GM23338 (cell line): ENCODE measurements at regions not wholly inside any gene's neighbourhood (a gene's known extent, or its start where the extent isn't known, plus 50 kb on each side); places are given as distances from the start of the nearest gene placed in this dataset.

Experiments used
- ATAC-seq: fragments of 200-7000 bp; cut with Tn5 transposase; 3 replicates; pipeline ENCODE4 v1.9.1; 2020
- DNase-seq: peaks from one replicate; pipeline ENCODE4 v3.0.0-alpha.2; 2015; ENCODE audit warnings: low spot score
- H2AFZ ChIP-seq: fragments of 200-600 bp; sonication (generic); 2 replicates; pipeline ENCODE4 v1.8.0; 2016; ENCODE audit warnings: antibody characterized with exemption, mild to moderate bottlenecking, moderate library complexity
- H3F3A ChIP-seq: fragments of 200-600 bp; sonication (generic); replicated peaks from 2 replicates; pipeline ENCODE4 v1.8.0; 2017; ENCODE audit warnings: antibody characterized with exemption, mixed run types, low read depth
- H3K27ac ChIP-seq: fragments of 200-600 bp; sonication (generic); 2 replicates; pipeline ENCODE4 v1.6.1; 2016; ENCODE audit warnings: low read depth
- H3K27me3 ChIP-seq: fragments of 200-600 bp; sonication (generic); 2 replicates; pipeline ENCODE4 v1.8.0; 2016; ENCODE audit warnings: mild to moderate bottlenecking, mixed run types, moderate library complexity; ENCODE audit not compliant: insufficient read depth
- H3K36me3 ChIP-seq: fragments of 200-600 bp; sonication (generic); 2 replicates; pipeline ENCODE4 v1.8.0; 2016; ENCODE audit warnings: mild to moderate bottlenecking; ENCODE audit not compliant: insufficient read depth
- H3K4me1 ChIP-seq: fragments of 200-600 bp; sonication (generic); 2 replicates; pipeline ENCODE4 v1.8.0; 2016; ENCODE audit warnings: mild to moderate bottlenecking, moderate library complexity; ENCODE audit not compliant: insufficient read depth
- H3K4me2 ChIP-seq: fragments of 200-600 bp; sonication (generic); 2 replicates; pipeline ENCODE4 v1.7.1; 2017; ENCODE audit warnings: mixed run types
- H3K4me3 ChIP-seq: fragments of 200-600 bp; sonication (generic); 2 replicates; pipeline ENCODE4 v1.6.1; 2016; ENCODE audit warnings: mixed run types
- H3K79me2 ChIP-seq: fragments of 200-600 bp; sonication (generic); replicated peaks from 2 replicates; pipeline ENCODE4 v1.8.0; 2017; ENCODE audit warnings: mild to moderate bottlenecking; ENCODE audit not compliant: insufficient read depth
- H3K9me2 ChIP-seq: fragments of 200-600 bp; sonication (generic); 2 replicates; pipeline ENCODE4 v1.8.0; 2017; ENCODE audit not compliant: insufficient read depth
- H4K20me1 ChIP-seq: fragments of 200-600 bp; sonication (generic); replicated peaks from 2 replicates; pipeline ENCODE4 v1.8.0; 2017; ENCODE audit warnings: mild to moderate bottlenecking; ENCODE audit not compliant: insufficient read depth
- H3K27ac Mint-ChIP-seq: 2 replicates; pipeline ENCODE4 v1.8.0; 2020; ENCODE audit warnings: inconsistent platforms, mild to moderate bottlenecking, moderate library complexity, mixed read lengths
- H3K27me3 Mint-ChIP-seq: 3 replicates; pipeline ENCODE4 v1.8.0; 2022; ENCODE audit warnings: low read depth, mild to moderate bottlenecking, moderate library complexity, mixed read lengths, inconsistent platforms; ENCODE audit not compliant: insufficient read depth, poor library complexity
- H3K36me3 Mint-ChIP-seq: 3 replicates; pipeline ENCODE4 v1.8.0; 2021; ENCODE audit warnings: low read depth, mild to moderate bottlenecking, inconsistent platforms, moderate library complexity, mixed read lengths
- H3K4me1 Mint-ChIP-seq: 3 replicates; pipeline ENCODE4 v1.8.0; 2020; ENCODE audit warnings: mild to moderate bottlenecking, inconsistent platforms, mixed read lengths
- H3K4me3 Mint-ChIP-seq: 3 replicates; pipeline ENCODE4 v1.8.0; 2021; ENCODE audit warnings: moderate library complexity, mild to moderate bottlenecking, inconsistent platforms, mixed read lengths
- H3K9me3 Mint-ChIP-seq: 3 replicates; pipeline ENCODE4 v1.8.0; 2020; ENCODE audit warnings: moderate library complexity, mild to moderate bottlenecking, inconsistent platforms, mixed read lengths
- CREB1 ChIP-seq: fragments of 250-450 bp; sonication (Bioruptor Pico); IDR thresholded peaks from 2 replicates; pipeline ENCODE4 v1.5.0; 2020; ENCODE audit warnings: low read depth, mild to moderate bottlenecking, moderate library complexity
- EZH2 ChIP-seq: fragments of 200-600 bp; sonication (generic); IDR thresholded peaks from one replicate; pipeline ENCODE4 v1.8.0; 2017; ENCODE audit warnings: antibody characterized with exemption, mild to moderate bottlenecking, low read depth; ENCODE audit not compliant: unreplicated experiment
- EZH2phosphoT487 ChIP-seq: fragments of 200-600 bp; sonication (generic); IDR thresholded peaks from one replicate; pipeline ENCODE4 v1.8.1; 2018; ENCODE audit warnings: antibody characterized with exemption; ENCODE audit not compliant: unreplicated experiment
- JUNB ChIP-seq: IDR thresholded peaks from one replicate; pipeline ENCODE4 v1.6.1; 2016; ENCODE audit warnings: antibody characterized with exemption; ENCODE audit not compliant: unreplicated experiment
- NANOG ChIP-seq: IDR thresholded peaks from 2 replicates; pipeline ENCODE4 v1.6.1; 2016; ENCODE audit warnings: antibody characterized with exemption, borderline replicate concordance
- POLR2AphosphoS5 ChIP-seq: IDR thresholded peaks from 2 replicates; pipeline ENCODE4 v1.6.1; 2016; ENCODE audit warnings: antibody characterized with exemption, low read depth
- STAT1 ChIP-seq: IDR thresholded peaks from one replicate; pipeline ENCODE4 v1.6.1; 2016; ENCODE audit warnings: antibody characterized with exemption; ENCODE audit not compliant: unreplicated experiment
- ZNF114 ChIP-seq: fragments of 250-450 bp; sonication (Bioruptor Pico); IDR thresholded peaks from 2 replicates; pipeline ENCODE4 v1.5.0; 2020; ENCODE audit warnings: mild to moderate bottlenecking, moderate library complexity
- ZNF331 ChIP-seq: fragments of 250-450 bp; sonication (Bioruptor Pico); IDR thresholded peaks from 2 replicates; pipeline ENCODE4 v1.5.0; 2020; ENCODE audit warnings: low read depth, mild to moderate bottlenecking, moderate library complexity
- TF ChIP-seq, protein P1 (sequence below): IDR thresholded peaks from 2 replicates; pipeline ENCODE4 v1.6.1; 2016; ENCODE audit warnings: antibody characterized with exemption
- TF ChIP-seq, protein P2 (sequence below), 2 experiments: fragments of 200-600 bp in 1 of 2; sonication (generic) in 1 of 2; conservative IDR thresholded peaks; 2 replicates each; pipeline versions ENCODE4 v1.5.1 to v1.6.1; 2016 to 2017; ENCODE audit warnings: antibody characterized with exemption in 2 of 2, low read depth in 2 of 2, mild to moderate bottlenecking in 2 of 2, moderate library complexity in 1 of 2
- TF ChIP-seq, protein P3 (sequence below): IDR thresholded peaks from one replicate; pipeline ENCODE4 v1.6.1; 2018; ENCODE audit warnings: antibody characterized with exemption; ENCODE audit not compliant: unreplicated experiment

DNA sequence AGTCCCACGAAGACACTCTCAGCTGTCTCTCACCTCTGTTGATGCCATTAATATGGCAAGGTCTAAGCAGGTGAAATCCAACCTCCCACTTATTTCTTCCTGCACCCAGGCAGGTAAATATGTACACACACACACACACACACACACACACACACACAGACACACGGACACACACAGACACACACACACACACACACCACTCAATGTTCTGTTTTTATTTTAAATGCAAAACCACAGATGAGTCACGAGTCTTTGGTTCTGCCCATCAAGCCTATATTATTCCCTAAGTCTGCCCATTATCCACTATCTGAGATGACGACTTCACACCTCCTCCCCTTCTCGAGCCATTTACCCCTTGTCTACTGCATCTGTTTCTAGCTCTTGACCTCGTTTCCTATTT lies 344.7 kb downstream of the CDH26 start:
- no peak overlapping the region for H3K4me3 ChIP-seq
- H3K4me1 Mint-ChIP-seq: no peaks in the 10 kb centered on the region
- peaks cover 4% of the 10 kb centered on the region for H3K27me3 Mint-ChIP-seq
- DNase-seq (no peak), ATAC-seq (no peak)
- no peaks in the 10 kb centered on the region for H3K36me3 ChIP-seq
- TF ChIP-seq ZNF331 (CRISPR knock-in tag) (no peak), NANOG (no peak), CREB1 (CRISPR knock-in tag) (no peak), ZNF114 (CRISPR knock-in tag) (no peak)
- no peaks in the 10 kb centered on the region for H3F3A ChIP-seq
- no peak overlapping the region for H3K4me2 ChIP-seq
- H3K9me3 Mint-ChIP-seq: no peaks in the 10 kb centered on the region
- H3K27ac Mint-ChIP-seq: no peak overlapping the region
- H3K79me2 ChIP-seq: no peaks in the 10 kb centered on the region
- no peaks in the 10 kb centered on the region for H3K27me3 ChIP-seq
- no peak overlapping the region for H2AFZ ChIP-seq
- H3K27ac ChIP-seq: no peak overlapping the region
- H3K36me3 Mint-ChIP-seq: no peaks in the 10 kb centered on the region
- no peaks in the 10 kb centered on the region for H4K20me1 ChIP-seq
- H3K4me1 ChIP-seq: no peaks in the 10 kb centered on the region
- no peaks in the 10 kb centered on the region for H3K9me2 ChIP-seq
- H3K4me3 Mint-ChIP-seq: no peak overlapping the region

DNA sequence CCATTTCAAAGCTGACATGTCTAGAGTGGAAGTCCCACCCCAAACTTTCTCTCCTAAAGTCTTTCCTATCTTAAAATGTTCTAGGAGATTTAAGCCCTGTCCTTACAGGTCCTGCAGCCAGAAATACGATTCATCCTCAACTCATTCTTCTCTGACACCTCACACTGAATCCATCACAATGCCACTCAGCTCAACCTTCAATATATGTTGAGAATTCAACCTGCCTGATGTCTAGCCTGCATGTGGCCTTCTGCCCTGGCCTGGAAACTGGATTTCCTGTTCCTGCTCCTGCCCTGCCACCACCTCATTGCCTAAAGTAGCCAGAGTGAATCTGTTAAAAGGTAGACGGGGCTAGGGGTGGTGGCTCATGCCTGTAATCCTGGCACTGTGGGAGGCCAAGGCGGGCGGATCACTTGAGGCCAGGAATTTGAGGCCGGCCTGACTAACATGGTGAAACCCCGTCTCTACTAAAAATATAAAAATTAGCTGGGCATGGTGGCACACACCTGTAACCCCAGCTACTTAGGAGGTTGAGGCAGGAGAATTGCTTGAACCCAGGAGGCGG lies 345.9 kb downstream of the CDH26 start:
- TF ChIP-seq POLR2AphosphoS5 (no peak), EZH2phosphoT487 (no peak), EZH2 (no peak), ZNF331 (CRISPR knock-in tag) (no peak), JUNB (no peak), STAT1 (no peak), CREB1 (CRISPR knock-in tag) (no peak)
- TF ChIP-seq, protein P1, sequence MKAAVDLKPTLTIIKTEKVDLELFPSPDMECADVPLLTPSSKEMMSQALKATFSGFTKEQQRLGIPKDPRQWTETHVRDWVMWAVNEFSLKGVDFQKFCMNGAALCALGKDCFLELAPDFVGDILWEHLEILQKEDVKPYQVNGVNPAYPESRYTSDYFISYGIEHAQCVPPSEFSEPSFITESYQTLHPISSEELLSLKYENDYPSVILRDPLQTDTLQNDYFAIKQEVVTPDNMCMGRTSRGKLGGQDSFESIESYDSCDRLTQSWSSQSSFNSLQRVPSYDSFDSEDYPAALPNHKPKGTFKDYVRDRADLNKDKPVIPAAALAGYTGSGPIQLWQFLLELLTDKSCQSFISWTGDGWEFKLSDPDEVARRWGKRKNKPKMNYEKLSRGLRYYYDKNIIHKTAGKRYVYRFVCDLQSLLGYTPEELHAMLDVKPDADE: no peak
- TF ChIP-seq, protein P2, sequence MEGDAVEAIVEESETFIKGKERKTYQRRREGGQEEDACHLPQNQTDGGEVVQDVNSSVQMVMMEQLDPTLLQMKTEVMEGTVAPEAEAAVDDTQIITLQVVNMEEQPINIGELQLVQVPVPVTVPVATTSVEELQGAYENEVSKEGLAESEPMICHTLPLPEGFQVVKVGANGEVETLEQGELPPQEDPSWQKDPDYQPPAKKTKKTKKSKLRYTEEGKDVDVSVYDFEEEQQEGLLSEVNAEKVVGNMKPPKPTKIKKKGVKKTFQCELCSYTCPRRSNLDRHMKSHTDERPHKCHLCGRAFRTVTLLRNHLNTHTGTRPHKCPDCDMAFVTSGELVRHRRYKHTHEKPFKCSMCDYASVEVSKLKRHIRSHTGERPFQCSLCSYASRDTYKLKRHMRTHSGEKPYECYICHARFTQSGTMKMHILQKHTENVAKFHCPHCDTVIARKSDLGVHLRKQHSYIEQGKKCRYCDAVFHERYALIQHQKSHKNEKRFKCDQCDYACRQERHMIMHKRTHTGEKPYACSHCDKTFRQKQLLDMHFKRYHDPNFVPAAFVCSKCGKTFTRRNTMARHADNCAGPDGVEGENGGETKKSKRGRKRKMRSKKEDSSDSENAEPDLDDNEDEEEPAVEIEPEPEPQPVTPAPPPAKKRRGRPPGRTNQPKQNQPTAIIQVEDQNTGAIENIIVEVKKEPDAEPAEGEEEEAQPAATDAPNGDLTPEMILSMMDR (conservative IDR thresholded peaks at IDR 0.05; ENCODE audit: low read depth in 2 of 2): no peak
- TF ChIP-seq, protein P3, sequence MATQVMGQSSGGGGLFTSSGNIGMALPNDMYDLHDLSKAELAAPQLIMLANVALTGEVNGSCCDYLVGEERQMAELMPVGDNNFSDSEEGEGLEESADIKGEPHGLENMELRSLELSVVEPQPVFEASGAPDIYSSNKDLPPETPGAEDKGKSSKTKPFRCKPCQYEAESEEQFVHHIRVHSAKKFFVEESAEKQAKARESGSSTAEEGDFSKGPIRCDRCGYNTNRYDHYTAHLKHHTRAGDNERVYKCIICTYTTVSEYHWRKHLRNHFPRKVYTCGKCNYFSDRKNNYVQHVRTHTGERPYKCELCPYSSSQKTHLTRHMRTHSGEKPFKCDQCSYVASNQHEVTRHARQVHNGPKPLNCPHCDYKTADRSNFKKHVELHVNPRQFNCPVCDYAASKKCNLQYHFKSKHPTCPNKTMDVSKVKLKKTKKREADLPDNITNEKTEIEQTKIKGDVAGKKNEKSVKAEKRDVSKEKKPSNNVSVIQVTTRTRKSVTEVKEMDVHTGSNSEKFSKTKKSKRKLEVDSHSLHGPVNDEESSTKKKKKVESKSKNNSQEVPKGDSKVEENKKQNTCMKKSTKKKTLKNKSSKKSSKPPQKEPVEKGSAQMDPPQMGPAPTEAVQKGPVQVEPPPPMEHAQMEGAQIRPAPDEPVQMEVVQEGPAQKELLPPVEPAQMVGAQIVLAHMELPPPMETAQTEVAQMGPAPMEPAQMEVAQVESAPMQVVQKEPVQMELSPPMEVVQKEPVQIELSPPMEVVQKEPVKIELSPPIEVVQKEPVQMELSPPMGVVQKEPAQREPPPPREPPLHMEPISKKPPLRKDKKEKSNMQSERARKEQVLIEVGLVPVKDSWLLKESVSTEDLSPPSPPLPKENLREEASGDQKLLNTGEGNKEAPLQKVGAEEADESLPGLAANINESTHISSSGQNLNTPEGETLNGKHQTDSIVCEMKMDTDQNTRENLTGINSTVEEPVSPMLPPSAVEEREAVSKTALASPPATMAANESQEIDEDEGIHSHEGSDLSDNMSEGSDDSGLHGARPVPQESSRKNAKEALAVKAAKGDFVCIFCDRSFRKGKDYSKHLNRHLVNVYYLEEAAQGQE: no peak
- no peaks in the 10 kb centered on the region for H3K79me2 ChIP-seq
- no peaks in the 10 kb centered on the region for H3K9me2 ChIP-seq
- no peaks in the 10 kb centered on the region for H4K20me1 ChIP-seq
- Mint-ChIP-seq H3K9me3 (no peaks in the 10 kb centered on the region), H3K27me3 (peaks cover 5% of the 10 kb centered on the region), H3K36me3 (no peaks in the 10 kb centered on the region), H3K27ac (no peak overlapping the region), H3K4me3 (no peak overlapping the region), H3K4me1 (no peaks in the 10 kb centered on the region; the same call in 2 of the 3 replicates)
- no peaks in the 10 kb centered on the region for H3K36me3 ChIP-seq
- no peaks in the 10 kb centered on the region for H3F3A ChIP-seq
- H3K4me1 ChIP-seq: no peaks in the 10 kb centered on the region
- H3K27me3 ChIP-seq: no peaks in the 10 kb centered on the region
- DNase-seq: no peak
- no peak overlapping the region for H3K27ac ChIP-seq
- no peak for ATAC-seq
- no peak overlapping the region for H3K4me2 ChIP-seq
- H2AFZ ChIP-seq: no peak overlapping the region
- no peak overlapping the region for H3K4me3 ChIP-seq
